BJ (cell line): ENCODE measurements at regions not wholly inside any gene's neighbourhood (a gene's known extent, or its start where the extent isn't known, plus 50 kb on each side); places are given as distances from the start of the nearest gene placed in this dataset.

ENCODE experiments used
- CTCF ChIA-PET: fragments of 350-600 bp; formaldehyde crosslinking; extraction: SDS; loops from one replicate; lab custom pipeline; 2021; ENCODE audit warnings: antibody characterized with exemption, inconsistent platforms; lab: Yijun Ruan, JAX
- POLR2A ChIA-PET: fragments of 300-600 bp; sonication (Branson Sonifier 250); formaldehyde crosslinking; extraction: SDS; loops from one replicate; lab custom pipeline; 2021; ENCODE audit warnings: antibody characterized with exemption; lab: Charles Lee
- DNase-seq: peaks from one replicate; pipeline ENCODE4 v3.0.0-alpha.2; 2011; ENCODE audit warnings: low read depth
- H3K27me3 ChIP-seq: 2 replicates; pipeline ENCODE4 v1.6.0; 2011; ENCODE audit warnings: low read length; ENCODE audit not compliant: control insufficient read depth, insufficient read depth
- H3K36me3 ChIP-seq: 2 replicates; pipeline ENCODE4 v1.5.1; 2011; ENCODE audit warnings: low read length; ENCODE audit not compliant: control insufficient read depth, insufficient read depth
- H3K4me3 ChIP-seq: 2 replicates; pipeline ENCODE4 v1.5.1; 2011; ENCODE audit warnings: low read depth, mild to moderate bottlenecking, control low read depth, low read length
- TF ChIP-seq, protein P1 (sequence below): IDR thresholded peaks from 2 replicates; pipeline ENCODE4 v1.5.1; 2011; ENCODE audit warnings: low read depth, mild to moderate bottlenecking, control low read depth, inconsistent platforms, low read length, moderate library complexity; ENCODE audit not compliant: insufficient read depth

DNA sequence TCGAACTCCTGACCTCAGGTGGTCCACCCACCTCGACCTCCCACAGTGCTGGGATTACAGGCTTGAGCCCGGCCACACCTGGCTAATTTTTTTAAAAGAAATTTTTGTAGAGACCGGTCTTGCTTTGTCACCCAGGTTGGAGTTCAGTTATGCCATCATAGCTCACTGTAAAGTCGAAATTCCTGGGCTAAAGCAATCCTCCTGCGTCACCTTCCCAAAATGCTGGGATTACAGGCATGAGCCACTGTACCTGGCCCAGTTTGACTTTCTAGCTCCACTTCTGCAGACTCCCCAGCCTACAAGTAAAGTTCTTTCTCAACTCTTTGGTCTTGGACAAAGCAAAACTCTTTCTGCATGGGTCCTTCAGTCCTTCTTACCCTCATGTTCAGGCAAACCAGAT, 214.1 kb downstream of the SKIDA1 start:
- CTCF ChIA-PET, result interaction anchor here (1.1 kb wide), 1 partner anchor 14 kb away, joined by 3 read pairs; no protein-coding TSS in a partner anchor
- Histone ChIP-seq H3K4me3 (no peak overlapping the region), H3K36me3 (no peaks in the 10 kb centered on the region), H3K27me3 (no peaks in the 10 kb centered on the region)
- no peak for DNase-seq
- TF ChIP-seq, protein P1, sequence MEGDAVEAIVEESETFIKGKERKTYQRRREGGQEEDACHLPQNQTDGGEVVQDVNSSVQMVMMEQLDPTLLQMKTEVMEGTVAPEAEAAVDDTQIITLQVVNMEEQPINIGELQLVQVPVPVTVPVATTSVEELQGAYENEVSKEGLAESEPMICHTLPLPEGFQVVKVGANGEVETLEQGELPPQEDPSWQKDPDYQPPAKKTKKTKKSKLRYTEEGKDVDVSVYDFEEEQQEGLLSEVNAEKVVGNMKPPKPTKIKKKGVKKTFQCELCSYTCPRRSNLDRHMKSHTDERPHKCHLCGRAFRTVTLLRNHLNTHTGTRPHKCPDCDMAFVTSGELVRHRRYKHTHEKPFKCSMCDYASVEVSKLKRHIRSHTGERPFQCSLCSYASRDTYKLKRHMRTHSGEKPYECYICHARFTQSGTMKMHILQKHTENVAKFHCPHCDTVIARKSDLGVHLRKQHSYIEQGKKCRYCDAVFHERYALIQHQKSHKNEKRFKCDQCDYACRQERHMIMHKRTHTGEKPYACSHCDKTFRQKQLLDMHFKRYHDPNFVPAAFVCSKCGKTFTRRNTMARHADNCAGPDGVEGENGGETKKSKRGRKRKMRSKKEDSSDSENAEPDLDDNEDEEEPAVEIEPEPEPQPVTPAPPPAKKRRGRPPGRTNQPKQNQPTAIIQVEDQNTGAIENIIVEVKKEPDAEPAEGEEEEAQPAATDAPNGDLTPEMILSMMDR, result no peak
- POLR2A ChIA-PET, result no interaction called here

GRCh38 chr10:21309427-21309826, 216.1 kb downstream of the SKIDA1 start:
- no peak for DNase-seq
- POLR2A ChIA-PET, result no interaction called here
- H3K36me3 ChIP-seq, result no peaks in the 10 kb centered on the region
- TF ChIP-seq, protein P1, result no peak
- H3K27me3 ChIP-seq, result no peaks in the 10 kb centered on the region
- CTCF ChIA-PET, result interaction anchor here (0.7 kb wide), 1 partner anchor 8 kb away, joined by 3 read pairs; no protein-coding TSS in a partner anchor
- H3K4me3 ChIP-seq, result no peak overlapping the region

- TF ChIP-seq, protein P1, result no peak
- POLR2A ChIA-PET, result no interaction called here
- CTCF ChIA-PET, result interaction anchor here (0.7 kb wide), 1 partner anchor 9 kb away, joined by 3 read pairs; no protein-coding TSS in a partner anchor
- DNase-seq, result no peak
- Histone ChIP-seq H3K27me3 (no peaks in the 10 kb centered on the region), H3K36me3 (no peaks in the 10 kb centered on the region), H3K4me3 (no peak overlapping the region)
These were observed 216.5 kb downstream of the SKIDA1 start for GRCh38 chr10:21308946-21309345.

- H3K36me3 ChIP-seq, result no peaks in the 10 kb centered on the region
- DNase-seq, result no peak
- H3K4me3 ChIP-seq, result no peak overlapping the region
- ChIA-PET POLR2A (no interaction called here), CTCF (no interaction called here)
- H3K27me3 ChIP-seq, result no peaks in the 10 kb centered on the region
- TF ChIP-seq, protein P1, result no peak
These were observed 217.5 kb downstream of the SKIDA1 start for GRCh38 chr10:21308018-21308417.

GRCh38 chr10:21304608-21305007, 220.9 kb downstream of the SKIDA1 start:
- CTCF ChIA-PET, result interaction anchor here (1.0 kb wide), 1 partner anchor 26 kb away, joined by 3 read pairs; no protein-coding TSS in a partner anchor
- Histone ChIP-seq H3K27me3 (no peaks in the 10 kb centered on the region), H3K4me3 (no peak overlapping the region), H3K36me3 (no peaks in the 10 kb centered on the region)
- POLR2A ChIA-PET, result no interaction called here
- no peak for DNase-seq
- TF ChIP-seq, protein P1, result no peak
